Hepatocyte (in vitro differentiated cells): ENCODE measurements at regions not wholly inside any gene's neighbourhood (a gene's known extent, or its start where the extent isn't known, plus 50 kb on each side); places are given as distances from the start of the nearest gene placed in this dataset.

Experiments used
- CTCF ChIP-seq: fragments of 200-600 bp; sonication (generic); IDR thresholded peaks from 2 replicates; pipeline ENCODE4 v1.5.1; 2016; ENCODE audit warnings: antibody characterized with exemption, mild to moderate bottlenecking; ENCODE audit not compliant: poor library complexity
- EZH2 ChIP-seq: fragments of 200-600 bp; sonication (generic); IDR thresholded peaks from 2 replicates; pipeline ENCODE4 v1.6.1; 2016; ENCODE audit warnings: antibody characterized with exemption, mild to moderate bottlenecking, borderline replicate concordance
- EZH2phosphoT487 ChIP-seq: fragments of 200-600 bp; sonication (generic); IDR thresholded peaks from one replicate; pipeline ENCODE4 v1.6.1; 2018; ENCODE audit warnings: antibody characterized with exemption, mild to moderate bottlenecking, low read depth, moderate library complexity; ENCODE audit not compliant: unreplicated experiment, severe bottlenecking

- TF ChIP-seq CTCF (no peak), EZH2 (no peak), EZH2phosphoT487 (no peak)
Measured at GRCh38 chr12:126898562-126898961, 1368.4 kb upstream of the TMEM132C start.
